Activated CD4-positive, alpha-beta T cell treated with anti-CD3 and anti-CD28 coated beads for 1 hour (primary cell): ENCODE measurements at regions not wholly inside any gene's neighbourhood (a gene's known extent, or its start where the extent isn't known, plus 50 kb on each side); places are given as distances from the start of the nearest gene placed in this dataset.

ENCODE experiments used
- DNase-seq: peaks from one replicate; pipeline ENCODE4 v3.0.0-alpha.2; 2020

DNA sequence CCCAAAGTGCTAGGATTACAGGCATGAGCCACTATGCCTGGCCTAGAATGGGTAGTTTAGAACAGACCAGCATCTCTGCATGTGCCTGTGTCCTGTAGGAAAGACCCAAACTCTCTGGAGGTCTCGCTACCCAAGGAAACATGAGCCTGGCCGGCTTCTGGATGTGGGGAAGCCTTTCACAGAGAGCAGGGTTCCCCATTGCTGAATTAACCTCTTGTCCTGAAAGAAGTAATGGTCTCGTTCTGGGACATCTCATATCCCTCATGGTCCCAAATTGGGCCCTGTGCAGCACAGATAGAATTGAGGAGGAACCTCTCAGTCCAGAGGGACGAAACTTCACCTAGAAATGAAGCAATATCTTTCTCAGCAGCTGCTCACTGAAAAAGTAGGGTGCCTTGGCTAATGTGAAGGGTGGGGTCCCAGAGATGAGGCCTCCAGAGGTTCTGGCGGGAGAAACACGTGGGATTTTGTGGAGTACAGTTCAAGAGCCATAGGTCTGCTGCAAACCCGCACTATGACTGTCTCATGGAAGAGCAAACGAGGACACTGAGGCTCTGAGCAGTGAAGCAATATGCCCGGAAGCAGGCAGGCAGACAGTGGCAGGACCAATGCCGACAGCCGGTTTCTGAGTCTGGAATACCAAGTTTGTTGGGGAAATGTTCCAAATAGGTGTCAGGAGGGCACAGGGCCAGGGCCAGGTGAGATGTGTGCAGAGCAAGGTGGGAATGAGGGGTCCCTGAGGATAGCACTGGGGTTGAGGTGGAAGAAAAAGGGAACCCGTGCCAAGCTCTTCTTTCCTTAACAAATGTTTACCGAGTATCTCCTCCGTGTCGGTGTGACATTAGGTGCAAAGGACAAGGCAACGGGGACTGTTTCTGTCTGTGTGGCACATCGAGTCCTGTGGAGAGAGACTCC is 121.0 kb upstream of the TWIST2 start:
- DNase-seq: no peak

DNA sequence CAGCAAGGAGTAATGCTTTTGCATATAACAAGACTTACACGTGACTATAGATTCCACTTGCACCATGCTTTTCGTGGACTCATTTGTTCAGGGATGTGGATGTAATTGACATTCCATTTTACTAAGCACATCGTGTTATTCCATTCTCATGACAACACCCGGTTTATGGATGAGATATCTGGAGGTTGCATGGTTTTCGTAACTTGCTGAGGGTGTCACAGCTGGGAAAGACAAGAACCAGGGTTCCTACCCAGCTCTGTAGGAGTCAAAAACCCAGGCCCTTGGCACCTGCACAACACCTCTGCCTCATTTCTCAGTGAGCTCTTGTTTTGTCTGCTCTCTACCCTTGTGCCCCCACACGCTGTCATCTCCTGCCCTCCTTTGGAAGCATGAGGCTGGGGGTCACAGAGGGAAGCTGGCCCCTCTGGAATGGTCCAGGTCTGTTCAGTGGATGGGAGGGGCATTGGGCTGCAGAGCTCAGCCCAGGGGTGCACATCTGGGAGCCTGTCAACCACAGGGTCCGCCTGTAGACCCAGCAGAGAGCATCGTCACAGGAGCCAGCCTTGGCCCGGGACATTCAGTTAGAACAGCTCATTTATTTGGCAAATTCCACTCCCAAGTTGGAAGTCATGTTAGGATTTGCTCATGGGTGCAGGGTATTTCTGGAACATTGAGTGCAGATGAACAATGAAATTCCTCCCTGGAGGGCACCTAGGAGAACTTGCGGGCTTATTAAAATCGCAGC is 120.1 kb upstream of the TWIST2 start:
- no peak for DNase-seq

GRCh38 chr2:238728330-238729260 is 119.3 kb upstream of the TWIST2 start:
- DNase-seq: no peak

DNA sequence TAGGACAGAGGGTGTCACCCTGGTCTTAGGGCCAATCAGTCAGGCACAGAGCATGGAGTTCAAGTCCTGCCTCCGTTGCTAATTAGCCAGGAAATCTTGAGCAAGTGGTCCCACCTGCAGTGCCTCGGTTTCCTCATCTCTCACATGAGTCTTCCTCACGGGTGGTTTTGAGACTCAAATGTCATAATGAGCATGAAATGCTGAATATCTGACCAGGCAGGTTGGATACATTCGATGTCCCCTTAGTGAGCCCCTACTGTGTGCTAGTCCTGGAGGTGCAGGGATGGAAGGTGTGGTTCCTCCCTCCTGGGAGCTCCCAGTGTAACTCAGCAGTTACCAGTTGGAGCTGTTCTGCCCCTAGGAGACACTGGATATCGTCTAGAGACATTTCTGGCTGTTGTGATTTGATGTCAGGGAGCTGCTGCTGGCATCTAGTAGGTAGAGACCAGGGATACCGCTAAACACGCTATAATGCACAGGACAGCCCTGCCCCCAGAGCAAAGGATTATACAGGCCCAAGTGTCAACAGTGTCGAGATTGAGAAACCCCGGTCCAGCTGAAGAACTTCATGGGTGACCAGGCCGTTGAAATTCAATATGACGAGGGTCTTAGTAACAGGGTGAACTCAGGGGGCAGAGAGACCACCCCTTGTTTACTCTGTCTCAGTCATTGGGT is 118.5 kb upstream of the TWIST2 start:
- DNase-seq: no peak

GRCh38 chr2:238730001-238730669 is 117.8 kb upstream of the TWIST2 start:
- DNase-seq: no peak

DNA sequence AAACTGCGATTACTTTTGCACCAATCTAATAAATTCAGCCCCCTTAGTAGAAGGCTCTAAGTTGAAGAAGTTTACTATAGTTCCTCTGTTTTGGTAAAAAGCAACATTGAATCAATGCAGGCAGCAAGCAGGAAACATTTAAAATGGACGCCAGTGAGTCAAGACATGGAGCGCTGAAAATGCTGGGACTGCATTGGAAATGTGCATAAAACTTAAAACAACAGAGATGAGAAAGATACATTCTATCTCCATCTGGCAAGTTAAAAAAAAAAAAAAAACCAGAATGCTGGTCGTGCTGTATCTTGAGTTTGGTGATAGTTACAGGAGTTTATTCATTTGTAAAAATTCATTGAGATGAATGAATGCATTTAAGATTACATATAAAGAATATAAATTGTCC is 117.0 kb upstream of the TWIST2 start:
- no peak for DNase-seq

DNA sequence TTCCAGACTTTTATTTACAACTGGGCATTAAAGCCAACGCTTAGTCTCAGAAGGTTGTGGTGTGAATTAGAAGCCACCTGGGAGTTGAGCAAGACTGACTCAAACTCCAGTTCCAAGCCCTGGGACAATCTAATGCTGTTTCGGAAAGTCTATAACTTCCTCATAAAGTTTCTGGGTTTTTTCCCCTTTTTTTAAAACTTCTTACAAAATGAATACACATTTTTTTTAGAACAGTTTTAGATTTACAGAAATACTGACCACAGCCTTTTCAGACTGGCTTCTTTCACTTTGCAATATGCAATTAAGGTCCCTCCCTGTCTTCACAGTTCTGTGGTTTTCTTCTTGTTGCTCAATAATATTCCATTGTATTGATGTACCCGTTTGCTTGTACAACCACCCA is 115.9 kb upstream of the TWIST2 start:
- no peak for DNase-seq

DNA sequence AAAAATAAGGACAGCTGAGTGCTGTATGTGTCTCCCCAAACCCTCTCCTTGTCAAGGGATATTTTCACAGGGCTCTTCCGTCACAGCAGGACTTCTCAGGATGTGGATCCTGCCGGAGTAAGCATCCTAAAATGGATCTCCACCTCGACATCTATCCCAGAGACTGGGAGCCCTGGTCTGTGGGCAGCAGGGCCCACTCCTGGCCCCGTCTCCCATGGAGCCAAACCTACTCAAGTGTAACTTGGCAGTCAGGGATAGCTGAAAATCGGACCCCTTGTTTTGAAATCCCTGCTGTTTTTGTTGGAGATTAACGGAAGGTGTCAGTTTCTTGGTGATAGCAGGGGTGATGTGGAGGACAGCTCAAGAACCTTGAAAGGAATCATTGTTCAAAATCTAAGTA is 109.0 kb upstream of the TWIST2 start:
- no peak for DNase-seq

DNA sequence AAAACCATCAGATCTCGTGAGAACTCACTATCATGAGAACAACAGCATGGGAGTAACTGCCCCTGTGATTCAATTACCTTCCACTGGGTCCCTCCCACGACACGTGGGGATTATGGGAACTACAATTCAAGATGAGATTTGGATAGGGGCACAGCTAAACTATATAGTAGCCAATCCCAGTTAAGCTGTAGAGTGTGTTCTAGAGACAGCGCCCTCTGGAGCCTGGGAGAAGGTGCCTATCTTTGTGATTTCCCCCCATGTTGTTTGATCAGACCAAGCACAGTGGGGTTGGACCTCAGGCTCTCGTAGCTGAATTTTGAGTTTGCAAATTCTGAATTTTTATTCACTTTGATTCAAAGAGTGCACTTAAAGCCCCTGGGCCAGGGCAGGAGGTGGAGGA is 108.2 kb upstream of the TWIST2 start:
- DNase-seq: no peak

DNA sequence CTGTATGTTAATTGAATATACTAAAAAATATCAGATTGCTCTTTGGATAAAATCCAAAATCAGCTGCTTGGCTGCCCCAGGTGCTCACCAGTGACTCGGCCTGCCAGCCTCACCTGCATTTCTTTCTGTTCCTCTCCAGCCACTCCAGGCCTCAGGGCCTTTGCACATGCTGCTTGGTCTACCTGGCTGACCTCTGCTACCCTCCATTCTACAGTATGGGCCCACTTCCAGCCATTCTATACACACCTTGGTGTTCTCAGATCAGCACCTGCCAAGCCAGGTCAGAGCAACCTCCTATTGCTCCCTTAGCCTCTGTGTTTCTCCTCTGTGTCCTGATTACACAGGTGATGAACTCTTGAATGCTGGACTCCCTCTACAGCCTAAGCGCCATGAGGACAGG is 106.6 kb upstream of the TWIST2 start:
- DNase-seq: no peak

GRCh38 chr2:238742066-238742465 is 105.8 kb upstream of the TWIST2 start:
- DNase-seq: no peak

DNA sequence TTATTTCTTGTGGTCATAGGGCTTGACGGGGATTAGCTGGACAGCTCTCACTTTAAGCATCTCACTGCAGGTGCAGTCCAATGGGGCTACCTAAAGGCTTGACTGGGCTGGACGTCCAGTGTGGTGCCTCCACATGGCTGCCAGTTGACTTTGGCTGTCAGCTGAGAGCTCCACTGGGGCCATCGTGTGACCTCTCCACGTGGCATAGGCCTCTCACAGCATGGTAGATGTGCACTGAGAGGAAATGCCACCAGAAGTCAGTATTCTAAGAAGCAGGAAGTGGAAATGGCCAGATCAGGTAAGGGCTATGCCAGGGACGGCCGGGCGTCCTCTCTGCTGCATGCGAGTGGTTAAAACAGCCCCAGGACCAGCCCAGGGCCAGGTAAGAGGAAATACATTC is 105.2 kb upstream of the TWIST2 start:
- DNase-seq: no peak

- DNase-seq: no peak
Observed at GRCh38 chr2:238743243-238744065, 104.4 kb upstream of the TWIST2 start.

- no peak for DNase-seq
Observed at GRCh38 chr2:238744951-238745350, 102.9 kb upstream of the TWIST2 start.

DNA sequence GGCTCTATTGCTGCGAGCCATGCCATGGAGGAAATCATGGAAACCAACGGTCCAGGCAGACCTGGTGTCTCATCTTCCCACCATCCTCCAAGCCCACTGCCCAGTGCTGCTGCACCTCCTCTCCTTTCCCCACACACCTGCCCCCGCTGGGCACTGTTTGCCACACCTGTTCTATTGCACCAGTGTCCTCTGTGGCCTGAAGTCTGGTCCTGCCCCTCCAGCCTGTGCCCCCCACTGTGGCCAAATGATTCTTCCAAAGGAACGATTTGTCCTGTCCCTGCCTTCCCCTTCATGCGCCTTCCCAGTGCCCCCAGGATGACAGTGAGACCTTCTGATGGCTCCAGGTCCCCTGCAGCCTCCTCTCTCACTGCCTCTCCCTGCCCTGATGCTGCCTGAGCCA is 101.9 kb upstream of the TWIST2 start:
- DNase-seq: no peak

GRCh38 chr2:238747114-238747513 is 100.8 kb upstream of the TWIST2 start:
- DNase-seq: no peak

DNA sequence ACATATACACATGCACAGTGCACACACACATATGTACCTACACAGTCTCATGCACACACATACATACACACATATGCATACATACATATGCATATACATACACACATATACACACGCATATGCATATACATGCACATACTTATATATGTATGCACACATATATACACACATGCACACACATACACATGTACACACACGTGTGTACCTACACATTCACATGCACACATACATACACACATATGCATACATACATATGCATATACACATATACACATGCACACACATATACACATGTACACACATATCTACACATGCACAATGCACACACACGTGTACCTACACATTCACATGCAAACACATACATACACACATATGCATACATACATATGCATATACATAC is 100.3 kb upstream of the TWIST2 start:
- no peak for DNase-seq

- no peak for DNase-seq
Observed at GRCh38 chr2:238750212-238750904, 97.5 kb upstream of the TWIST2 start.

GRCh38 chr2:238754259-238754658 is 93.6 kb upstream of the TWIST2 start:
- DNase-seq: no peak

DNA sequence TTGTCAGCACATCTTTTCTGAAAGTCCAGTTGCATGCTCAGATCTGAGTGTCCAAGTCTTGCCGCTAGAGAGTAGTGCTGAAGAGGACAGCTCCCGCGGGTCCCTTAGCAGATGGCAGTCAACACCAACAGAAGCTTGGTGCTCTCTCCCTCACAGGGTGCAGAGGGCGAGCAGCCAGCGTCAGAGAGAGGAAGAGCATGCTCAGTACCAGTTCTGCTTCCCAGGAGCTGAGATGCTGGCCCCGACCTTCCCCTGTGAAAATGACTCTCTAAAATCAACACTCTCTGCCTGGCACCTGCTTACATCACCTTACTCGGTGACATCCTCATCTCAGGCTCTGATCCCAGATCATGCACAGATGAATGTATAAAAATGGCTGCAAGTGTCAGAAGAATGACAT is 86.0 kb upstream of the TWIST2 start:
- no peak for DNase-seq
